Stimulated activated CD4-positive, alpha-beta T cell treated with anti-CD3 and anti-CD28 coated beads, TNF-alpha, amount 100 ng/mL, for 1 hour (primary cell): ENCODE measurements at regions not wholly inside any gene's neighbourhood (a gene's known extent, or its start where the extent isn't known, plus 50 kb on each side); places are given as distances from the start of the nearest gene placed in this dataset.
"Not testable (repeated sequence)": the region's sequence is repeated elsewhere in the genome, so short reads cannot be mapped to it uniquely, and the experiment has no call there.

Experiments used
- DNase-seq, 3 donors: peaks; one replicate each; pipeline ENCODE4 v3.0.0-alpha.2; 2020; ENCODE audit warnings: low read depth in 3 of 3, low spot score in 1 of 3

- not testable (repeated sequence) for DNase-seq
Observed at GRCh38 chr5:1596462-1597092, 72.8 kb upstream of the LPCAT1 start.

- peak; percentile 26 to 46 (median 30) for DNase-seq
Observed at GRCh38 chr5:1594357-1595106, 70.8 kb upstream of the LPCAT1 start.

GRCh38 chr5:1593903-1594356 is 70.2 kb upstream of the LPCAT1 start:
- no peak for DNase-seq

- not testable (repeated sequence) for DNase-seq
Observed at GRCh38 chr5:1588071-1588694, 64.4 kb upstream of the LPCAT1 start.

GRCh38 chr5:1583081-1583875 is 59.5 kb upstream of the LPCAT1 start:
- not testable (repeated sequence) for DNase-seq

- not testable (repeated sequence) for DNase-seq
Observed at GRCh38 chr5:1579389-1579788, 55.6 kb upstream of the LPCAT1 start.

- not testable (repeated sequence) for DNase-seq
Observed at GRCh38 chr5:1576851-1577250, 53.1 kb upstream of the LPCAT1 start.

GRCh38 chr5:1575991-1576714 is 52.4 kb upstream of the LPCAT1 start:
- not testable (repeated sequence) for DNase-seq

- not testable (repeated sequence) for DNase-seq
Observed at GRCh38 chr5:1575491-1575890, 51.7 kb upstream of the LPCAT1 start.

GRCh38 chr5:1574023-1574318 is 50.2 kb upstream of the LPCAT1 start:
- not testable (repeated sequence) for DNase-seq

GRCh38 chr5:1573217-1574022 is 49.7 kb upstream of the LPCAT1 start:
- DNase-seq, result not testable (repeated sequence)
